DND-41 (cell line): ENCODE measurements at regions not wholly inside any gene's neighbourhood (a gene's known extent, or its start where the extent isn't known, plus 50 kb on each side); places are given as distances from the start of the nearest gene placed in this dataset.

Experiments
- CTCF ChIP-seq: IDR thresholded peaks from 2 replicates; pipeline ENCODE4 v1.5.1; 2012; ENCODE audit warnings: borderline replicate concordance, low read length, moderate library complexity, mild to moderate bottlenecking; ENCODE audit not compliant: poor library complexity, severe bottlenecking; ENCODE audit errors: extremely low read depth
- EZH2 ChIP-seq: IDR thresholded peaks from 3 replicates; pipeline ENCODE4 v1.6.1; 2012; ENCODE audit warnings: borderline replicate concordance, low read depth, mild to moderate bottlenecking, moderate library complexity, low read length, inconsistent platforms; ENCODE audit not compliant: severe bottlenecking

GRCh38 chr3:15942936-15943335 is 145.2 kb upstream of the ANKRD28 start:
- TF ChIP-seq CTCF (no peak), EZH2 (no peak)
